Fibroblast of villous mesenchyme (primary cell): ENCODE measurements at regions not wholly inside any gene's neighbourhood (a gene's known extent, or its start where the extent isn't known, plus 50 kb on each side); places are given as distances from the start of the nearest gene placed in this dataset.

Experiments used
- DNase-seq: peaks from one replicate; pipeline ENCODE4 v3.0.0-alpha.2; 2010; ENCODE audit warnings: low read depth
- H3K4me3 ChIP-seq: 2 replicates; pipeline ENCODE4 v1.5.1; 2011; ENCODE audit warnings: low read depth, mild to moderate bottlenecking, low read length
- TF ChIP-seq, protein P1 (sequence below): IDR thresholded peaks from 2 replicates; pipeline ENCODE4 v1.5.1; 2012; ENCODE audit warnings: low read depth, mild to moderate bottlenecking, low read length; ENCODE audit not compliant: insufficient read depth

DNA sequence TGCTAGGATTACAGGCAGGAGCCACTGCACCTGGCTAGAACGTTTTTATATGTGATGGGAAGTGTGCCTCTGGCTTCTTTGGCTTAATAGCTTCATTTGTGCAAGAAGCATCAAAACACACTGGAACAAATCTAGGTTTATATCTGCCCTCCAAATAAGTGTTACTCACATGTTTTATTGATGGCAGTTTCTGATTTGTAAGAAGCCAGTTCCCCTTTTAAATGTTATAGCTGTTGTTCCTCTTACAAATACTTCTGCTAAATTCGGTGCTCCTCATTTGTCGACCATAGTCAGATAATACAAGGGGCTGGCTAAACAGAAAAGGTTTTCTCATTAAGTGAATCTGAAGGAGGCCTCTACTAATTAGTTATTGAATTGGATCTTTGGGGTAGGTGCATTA lies 307.1 kb upstream of the SEMA6D start:
- TF ChIP-seq, protein P1, sequence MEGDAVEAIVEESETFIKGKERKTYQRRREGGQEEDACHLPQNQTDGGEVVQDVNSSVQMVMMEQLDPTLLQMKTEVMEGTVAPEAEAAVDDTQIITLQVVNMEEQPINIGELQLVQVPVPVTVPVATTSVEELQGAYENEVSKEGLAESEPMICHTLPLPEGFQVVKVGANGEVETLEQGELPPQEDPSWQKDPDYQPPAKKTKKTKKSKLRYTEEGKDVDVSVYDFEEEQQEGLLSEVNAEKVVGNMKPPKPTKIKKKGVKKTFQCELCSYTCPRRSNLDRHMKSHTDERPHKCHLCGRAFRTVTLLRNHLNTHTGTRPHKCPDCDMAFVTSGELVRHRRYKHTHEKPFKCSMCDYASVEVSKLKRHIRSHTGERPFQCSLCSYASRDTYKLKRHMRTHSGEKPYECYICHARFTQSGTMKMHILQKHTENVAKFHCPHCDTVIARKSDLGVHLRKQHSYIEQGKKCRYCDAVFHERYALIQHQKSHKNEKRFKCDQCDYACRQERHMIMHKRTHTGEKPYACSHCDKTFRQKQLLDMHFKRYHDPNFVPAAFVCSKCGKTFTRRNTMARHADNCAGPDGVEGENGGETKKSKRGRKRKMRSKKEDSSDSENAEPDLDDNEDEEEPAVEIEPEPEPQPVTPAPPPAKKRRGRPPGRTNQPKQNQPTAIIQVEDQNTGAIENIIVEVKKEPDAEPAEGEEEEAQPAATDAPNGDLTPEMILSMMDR: no peak
- DNase-seq: no peak
- H3K4me3 ChIP-seq: no peak overlapping the region

DNA sequence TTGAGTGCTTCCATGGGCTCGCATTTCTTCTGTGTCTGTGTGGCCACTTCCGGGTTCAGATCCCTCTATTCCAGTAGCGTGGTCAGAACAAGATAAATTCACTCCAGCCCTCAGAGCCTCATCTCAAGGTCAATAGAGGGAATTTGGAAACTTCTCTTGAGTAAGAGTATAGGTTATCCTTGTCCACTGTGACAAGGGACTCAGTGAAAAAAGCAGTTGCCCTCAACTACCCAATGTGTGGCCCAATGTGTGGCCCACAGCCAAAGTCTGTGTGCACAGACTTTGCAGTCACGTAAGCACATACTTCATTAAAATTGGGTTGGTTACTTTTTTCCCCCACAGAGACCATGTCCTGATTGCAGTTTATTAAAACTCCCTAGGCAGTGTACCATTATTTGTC lies 305.6 kb upstream of the SEMA6D start:
- no peak overlapping the region for H3K4me3 ChIP-seq
- TF ChIP-seq, protein P1: no peak
- peak; percentile 25 for DNase-seq

DNA sequence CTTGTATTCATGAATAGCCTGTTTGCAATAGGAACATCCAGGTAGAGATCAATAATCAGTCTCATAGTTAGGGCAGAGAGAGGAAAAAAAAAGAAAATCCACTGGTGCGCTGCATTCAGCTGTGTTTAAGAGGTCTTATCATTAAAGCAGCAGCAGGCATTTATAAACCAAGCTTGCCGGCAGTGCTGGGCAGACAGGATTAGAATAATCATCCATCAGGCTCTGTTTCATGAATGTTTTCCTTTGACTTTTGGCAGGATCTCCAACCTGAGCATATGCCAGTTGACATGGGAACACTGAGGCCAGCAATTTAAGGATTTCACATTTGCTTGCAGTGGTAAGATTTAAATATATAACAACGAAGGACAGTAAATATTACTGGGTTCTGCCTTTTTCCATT lies 305.2 kb upstream of the SEMA6D start:
- DNase-seq: peak; percentile 48
- H3K4me3 ChIP-seq: no peak overlapping the region
- TF ChIP-seq, protein P1: no peak

DNA sequence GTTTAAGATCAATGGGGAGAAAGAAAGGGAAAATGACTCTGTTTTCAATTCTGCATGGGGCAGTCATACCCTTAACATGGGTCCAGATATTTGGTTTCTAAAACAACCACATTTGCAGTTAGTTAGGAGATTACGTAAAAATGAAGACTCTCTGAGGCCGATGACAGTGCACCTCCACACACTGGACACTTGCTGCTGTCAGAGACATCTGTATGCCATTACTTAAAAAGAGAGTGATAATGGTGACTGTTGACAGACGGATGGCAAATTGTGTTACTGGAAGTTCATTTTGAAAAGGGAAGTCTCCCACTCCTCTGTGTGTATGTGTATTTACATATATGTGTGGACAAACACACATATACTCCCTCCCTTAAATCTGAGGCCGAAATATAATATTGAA lies 304.5 kb upstream of the SEMA6D start:
- TF ChIP-seq, protein P1: no peak
- DNase-seq: no peak
- no peak overlapping the region for H3K4me3 ChIP-seq

DNA sequence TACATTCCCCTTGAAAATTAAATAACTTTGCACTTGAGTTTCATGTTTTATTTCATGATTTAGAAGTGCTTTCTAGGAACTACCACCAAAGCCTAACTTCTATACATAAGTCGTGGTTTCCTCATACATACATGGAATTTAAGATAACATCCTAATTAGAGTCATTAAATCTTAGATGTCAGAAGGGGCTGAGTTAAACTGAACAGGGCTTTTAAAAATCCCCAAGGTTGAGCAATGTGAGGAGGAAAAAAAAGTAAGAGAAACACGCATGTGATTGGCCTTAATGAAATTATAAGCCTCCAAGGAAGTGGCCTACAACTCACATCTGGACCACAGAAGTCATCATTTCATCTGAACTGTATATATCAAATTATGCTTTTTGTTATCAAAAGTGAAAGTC lies 303.1 kb upstream of the SEMA6D start:
- H3K4me3 ChIP-seq: no peak overlapping the region
- TF ChIP-seq, protein P1: no peak
- DNase-seq: peak; percentile 64

DNA sequence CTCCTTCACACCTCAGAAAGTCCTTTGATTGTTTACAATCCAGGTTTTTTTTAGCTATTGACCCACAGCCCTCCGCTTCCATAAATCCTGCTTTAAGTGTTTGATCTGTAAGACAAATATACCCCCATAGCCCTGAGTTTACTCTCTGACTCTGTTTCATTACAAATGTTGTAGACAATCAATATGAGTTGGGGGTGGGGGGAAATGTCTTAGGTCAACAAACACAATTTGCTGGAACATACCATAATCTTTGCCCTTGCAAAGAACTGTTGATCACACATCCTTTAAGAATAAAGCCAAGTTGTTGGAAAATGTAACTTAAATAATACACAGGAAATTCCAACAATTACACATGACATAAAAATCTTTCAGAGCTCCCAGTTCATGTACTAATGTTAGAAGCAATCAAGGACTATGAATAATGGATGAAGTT lies 301.8 kb upstream of the SEMA6D start:
- DNase-seq: no peak
- TF ChIP-seq, protein P1: no peak
- H3K4me3 ChIP-seq: no peak overlapping the region

DNA sequence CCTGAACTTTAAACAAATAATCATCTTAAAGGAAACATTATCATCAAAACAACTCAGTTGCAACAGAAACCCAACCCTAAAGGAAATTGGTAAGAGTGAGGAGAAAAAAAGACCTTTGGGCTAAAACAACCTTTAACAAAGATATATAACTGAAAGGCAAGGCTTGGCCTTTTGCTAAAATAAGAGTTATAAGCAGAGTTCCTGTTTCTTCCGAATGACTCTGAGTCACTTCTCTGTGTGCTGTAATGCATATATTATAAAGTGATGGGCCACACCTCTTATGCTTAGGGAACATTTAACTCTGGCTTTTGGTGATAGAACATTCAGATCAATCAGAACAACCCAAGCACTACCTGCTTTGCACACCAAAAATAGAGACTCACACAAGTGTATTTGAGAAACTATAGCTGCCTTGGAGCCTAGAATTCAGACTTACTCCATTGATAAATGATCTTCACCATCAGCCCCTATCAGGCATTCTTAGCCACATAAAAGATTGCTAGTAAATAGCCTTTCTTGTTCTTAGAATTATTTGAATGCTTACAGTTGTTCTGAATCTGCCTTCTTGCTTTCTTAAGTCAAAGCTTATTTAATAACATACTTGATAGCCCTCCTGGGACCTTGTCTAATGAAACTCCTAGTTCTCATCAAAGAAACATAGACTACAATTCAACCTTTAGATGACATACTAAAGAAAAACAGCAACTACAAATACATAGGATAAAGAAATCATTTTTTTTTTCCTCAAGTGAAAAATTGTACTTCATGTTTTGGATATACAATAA lies 294.2 kb upstream of the SEMA6D start:
- H3K4me3 ChIP-seq: no peak overlapping the region
- peak; percentile 34 for DNase-seq
- TF ChIP-seq, protein P1: no peak
